GM19238 (cell line): ENCODE measurements at regions not wholly inside any gene's neighbourhood (a gene's known extent, or its start where the extent isn't known, plus 50 kb on each side); places are given as distances from the start of the nearest gene placed in this dataset.

Source experiments
- DNase-seq: peaks from one replicate; pipeline ENCODE4 v3.0.0; 2011; ENCODE audit warnings: low spot score; ENCODE audit not compliant: insufficient read length

GRCh38 chr21:38147391-38147790 is 109.4 kb upstream of the KCNJ15 start:
- DNase-seq: no peak

GRCh38 chr21:38148046-38148445 is 108.7 kb upstream of the KCNJ15 start:
- DNase-seq: no peak

- DNase-seq: no peak
These were observed 105.7 kb upstream of the KCNJ15 start for GRCh38 chr21:38151021-38151645.

GRCh38 chr21:38156200-38156599 is 100.6 kb upstream of the KCNJ15 start:
- no peak for DNase-seq

GRCh38 chr21:38159355-38159754 is 97.4 kb upstream of the KCNJ15 start:
- peak; percentile 43 for DNase-seq

GRCh38 chr21:38165466-38166172 is 91.2 kb upstream of the KCNJ15 start:
- no peak for DNase-seq

GRCh38 chr21:38166173-38166535 is 90.6 kb upstream of the KCNJ15 start:
- no peak for DNase-seq

GRCh38 chr21:38167345-38167744 is 89.4 kb upstream of the KCNJ15 start:
- no peak for DNase-seq

- peak; percentile 11 for DNase-seq
These were observed 86.5 kb upstream of the KCNJ15 start for GRCh38 chr21:38170283-38170682.

- DNase-seq: no peak
These were observed 85.8 kb upstream of the KCNJ15 start for GRCh38 chr21:38170704-38171682.

- DNase-seq: no peak
These were observed 85.0 kb upstream of the KCNJ15 start for GRCh38 chr21:38171723-38172344.

- DNase-seq: no peak
These were observed 83.3 kb upstream of the KCNJ15 start for GRCh38 chr21:38173276-38174035.

GRCh38 chr21:38175306-38175705 is 81.5 kb upstream of the KCNJ15 start:
- no peak for DNase-seq

GRCh38 chr21:38177919-38178652 is 78.7 kb upstream of the KCNJ15 start:
- DNase-seq: no peak

- no peak for DNase-seq
These were observed 77.9 kb upstream of the KCNJ15 start for GRCh38 chr21:38178653-38179470.

GRCh38 chr21:38179511-38179910 is 77.3 kb upstream of the KCNJ15 start:
- DNase-seq: no peak

GRCh38 chr21:38181096-38181495 is 75.7 kb upstream of the KCNJ15 start:
- no peak for DNase-seq

GRCh38 chr21:38182370-38182985 is 74.3 kb upstream of the KCNJ15 start:
- no peak for DNase-seq

- no peak for DNase-seq
These were observed 72.8 kb upstream of the KCNJ15 start for GRCh38 chr21:38183961-38184360.
